NCI-H748 (cell line): ENCODE measurements at regions not wholly inside any gene's neighbourhood (a gene's known extent, or its start where the extent isn't known, plus 50 kb on each side); places are given as distances from the start of the nearest gene placed in this dataset.

Experiments
- DNase-seq: peaks from one replicate; lab custom pipeline; 2025; ENCODE audit not compliant: unreplicated experiment; lab: John Stamatoyannopoulos, UW

DNA sequence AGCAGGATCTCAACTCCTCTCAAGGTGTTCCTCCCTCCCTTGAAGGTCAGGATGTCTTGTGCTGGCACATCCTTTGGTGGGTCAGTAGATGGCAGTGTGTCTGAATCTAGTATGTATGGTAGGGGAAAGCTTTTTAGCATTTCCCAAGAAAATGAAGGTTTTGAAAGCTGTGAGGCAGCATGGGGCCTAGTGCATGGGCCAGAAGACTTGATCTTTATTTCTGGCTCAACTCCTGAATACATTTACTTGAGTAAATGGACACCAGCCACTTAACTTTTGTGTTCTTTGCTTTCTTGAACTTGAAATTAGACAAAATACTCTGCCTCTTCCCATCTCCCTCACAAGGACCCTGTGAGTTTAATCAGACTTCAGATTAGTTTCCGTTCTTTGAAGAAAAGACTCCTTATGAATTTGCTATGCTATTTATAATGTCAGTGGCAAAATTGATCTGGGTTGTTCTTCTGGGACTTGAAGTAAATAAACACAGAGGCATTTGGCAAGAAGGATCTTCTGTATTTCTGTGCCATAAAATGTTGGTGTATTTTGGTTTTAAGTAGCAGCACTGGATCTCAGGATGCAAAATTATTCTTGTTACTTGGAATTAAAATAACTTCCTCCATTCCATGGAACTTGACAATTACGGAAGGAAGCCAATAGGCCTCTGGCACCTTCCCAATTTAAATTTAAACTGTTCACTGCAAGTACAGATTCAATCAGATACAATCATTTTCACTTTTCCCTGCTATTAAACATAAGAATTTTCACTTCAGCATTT lies 288.8 kb downstream of the CASP12 start:
- peak; percentile 62 for DNase-seq

GRCh38 chr11:104602643-104603042 lies 295.6 kb downstream of the CASP12 start:
- DNase-seq = no peak

DNA sequence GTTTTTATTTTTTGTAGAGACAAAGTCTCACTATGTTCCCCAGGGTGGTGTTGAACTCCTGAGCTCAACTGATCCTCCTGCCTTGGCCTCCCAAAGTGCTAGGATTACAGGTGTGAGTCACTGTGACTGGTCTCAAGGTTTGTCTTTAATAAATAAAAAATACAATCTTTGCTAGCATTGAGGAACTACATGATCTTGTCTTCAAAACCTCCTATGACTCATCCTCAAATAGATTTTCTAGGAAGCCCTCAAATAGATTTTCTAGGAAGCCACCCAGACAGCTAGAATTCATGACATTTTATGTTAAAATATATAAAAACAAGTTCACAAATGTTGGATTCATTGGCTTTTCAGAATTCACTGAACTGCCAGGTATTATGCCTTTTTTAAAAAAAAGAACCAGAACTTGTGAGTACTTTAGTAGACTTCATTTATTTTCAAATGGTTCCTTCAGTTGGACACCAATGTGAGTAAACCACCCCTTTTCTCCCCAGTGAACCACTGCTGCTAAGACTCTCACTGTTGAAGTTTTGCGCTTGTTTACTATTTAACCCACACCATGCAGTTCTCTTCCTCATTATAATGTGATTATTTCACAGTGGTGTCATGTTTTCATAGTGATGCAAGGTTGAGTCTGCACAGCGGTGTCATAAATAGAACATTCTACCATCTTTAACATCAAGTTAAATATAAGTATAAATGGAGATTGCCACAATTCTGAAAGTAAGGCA lies 303.9 kb downstream of the CASP12 start:
- no peak for DNase-seq

DNA sequence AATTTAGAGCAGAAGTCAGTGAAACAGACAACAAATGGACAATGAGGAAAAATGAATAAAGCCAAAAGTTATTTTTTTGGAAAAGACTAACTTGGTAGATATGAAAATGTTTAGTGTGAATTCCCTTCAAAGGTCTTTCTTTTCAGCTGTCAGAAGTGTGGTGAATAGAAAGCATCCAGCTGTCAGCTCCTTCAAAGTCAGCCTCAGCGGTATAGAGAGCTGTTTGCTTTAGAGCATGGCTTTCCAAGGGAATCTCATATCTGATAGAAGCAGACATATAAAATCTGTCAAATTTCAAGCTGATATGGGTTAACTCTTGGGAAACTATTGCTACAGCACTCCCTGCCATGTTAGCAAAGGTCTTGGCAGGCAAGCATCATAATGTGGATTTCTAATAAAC lies 309.3 kb downstream of the CASP12 start:
- no peak for DNase-seq

DNA sequence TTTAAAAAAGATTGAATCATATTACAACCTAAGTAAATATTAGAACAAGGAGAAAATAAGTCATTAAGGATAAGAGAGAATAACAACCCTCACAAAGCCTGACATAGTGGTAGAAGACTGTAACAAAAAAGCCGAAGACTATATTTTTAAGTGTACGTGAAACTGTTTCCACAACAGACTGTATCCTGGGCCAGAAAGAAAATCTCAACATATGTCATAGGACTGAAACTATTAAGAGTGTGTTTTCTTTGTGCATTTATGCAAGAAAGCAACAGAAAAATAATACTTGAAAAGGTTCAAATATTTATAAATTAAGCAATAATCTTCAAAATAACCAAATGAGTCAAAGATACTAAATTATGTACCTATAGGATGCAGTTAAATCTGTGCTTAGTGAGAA lies 309.8 kb downstream of the CASP12 start:
- no peak for DNase-seq

DNA sequence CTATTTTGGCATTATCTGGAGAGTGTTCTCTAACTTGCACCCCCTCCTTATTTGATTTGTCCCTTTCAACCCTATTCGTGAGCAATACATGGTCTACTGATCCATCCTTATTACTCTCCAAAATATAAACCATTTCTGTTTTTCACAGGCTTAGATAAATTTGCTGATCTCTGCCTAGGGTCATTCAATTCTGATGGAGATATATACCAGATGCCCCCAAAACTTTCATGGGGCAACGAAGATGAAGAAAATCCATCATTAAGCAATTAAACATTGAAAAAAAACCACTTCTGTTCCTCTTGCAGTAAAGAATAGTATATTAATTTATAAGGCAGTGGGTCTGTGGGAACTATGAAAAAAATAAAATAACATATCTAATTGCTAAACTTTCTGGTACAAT lies 313.4 kb downstream of the CASP12 start:
- no peak for DNase-seq

- DNase-seq = no peak
Observed at GRCh38 chr11:104583857-104584256, 314.4 kb downstream of the CASP12 start.

- DNase-seq = no peak
Observed at GRCh38 chr11:104582431-104582830, 315.8 kb downstream of the CASP12 start.

- DNase-seq = peak; percentile 20
Observed at GRCh38 chr11:104581246-104581980, 316.8 kb downstream of the CASP12 start.

- no peak for DNase-seq
Observed at GRCh38 chr11:104573441-104573990, 324.7 kb downstream of the CASP12 start.

DNA sequence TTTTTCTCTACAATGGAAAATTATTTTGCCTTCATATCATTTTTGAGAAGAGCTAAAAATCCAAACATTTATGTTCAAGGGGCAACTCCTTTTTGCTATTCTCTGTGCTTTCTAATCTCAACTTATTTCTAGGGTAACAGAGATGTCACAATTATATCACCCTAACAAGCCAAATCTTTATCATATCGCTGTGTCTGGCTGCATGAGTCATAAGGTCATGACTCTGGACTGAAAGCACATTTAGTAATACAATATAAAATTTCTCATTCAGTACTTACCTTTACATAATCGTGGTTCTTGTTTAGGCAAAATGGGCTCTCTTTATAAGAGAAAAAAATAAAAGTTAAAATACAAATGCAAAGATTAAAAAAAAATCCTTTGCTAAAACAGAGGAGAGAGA lies 326.0 kb downstream of the CASP12 start:
- no peak for DNase-seq

DNA sequence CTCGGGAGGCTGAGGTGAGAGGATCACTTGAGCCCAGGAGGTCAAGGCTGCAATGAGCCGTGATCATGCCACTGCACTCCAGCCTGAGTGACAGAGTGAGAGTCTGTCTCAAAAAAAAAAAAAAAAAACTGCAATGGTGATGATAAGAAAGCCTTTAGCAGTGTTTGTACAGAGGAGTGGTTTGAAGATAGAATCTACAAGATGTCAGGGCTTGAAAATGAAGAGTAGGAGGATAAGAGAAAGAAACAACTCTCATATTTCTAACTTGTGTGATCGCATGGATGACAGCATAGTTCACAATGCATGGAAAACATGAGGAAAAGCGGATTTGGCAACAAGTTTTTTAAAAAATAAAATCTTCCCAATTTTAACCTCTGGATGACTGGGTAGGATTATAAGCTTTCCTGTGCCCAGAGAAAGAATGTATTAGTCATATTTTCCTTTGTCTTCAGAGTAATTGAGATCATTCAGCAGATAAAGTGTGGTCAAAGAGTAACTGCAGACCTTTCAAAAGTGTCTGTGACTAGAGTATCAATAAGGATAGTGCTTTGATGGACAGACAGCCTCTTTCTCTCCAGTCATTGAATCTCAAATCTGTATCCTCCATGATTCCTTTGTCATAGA lies 328.1 kb downstream of the CASP12 start:
- DNase-seq = no peak

- DNase-seq = no peak
Observed at GRCh38 chr11:104565583-104565961, 332.7 kb downstream of the CASP12 start.

DNA sequence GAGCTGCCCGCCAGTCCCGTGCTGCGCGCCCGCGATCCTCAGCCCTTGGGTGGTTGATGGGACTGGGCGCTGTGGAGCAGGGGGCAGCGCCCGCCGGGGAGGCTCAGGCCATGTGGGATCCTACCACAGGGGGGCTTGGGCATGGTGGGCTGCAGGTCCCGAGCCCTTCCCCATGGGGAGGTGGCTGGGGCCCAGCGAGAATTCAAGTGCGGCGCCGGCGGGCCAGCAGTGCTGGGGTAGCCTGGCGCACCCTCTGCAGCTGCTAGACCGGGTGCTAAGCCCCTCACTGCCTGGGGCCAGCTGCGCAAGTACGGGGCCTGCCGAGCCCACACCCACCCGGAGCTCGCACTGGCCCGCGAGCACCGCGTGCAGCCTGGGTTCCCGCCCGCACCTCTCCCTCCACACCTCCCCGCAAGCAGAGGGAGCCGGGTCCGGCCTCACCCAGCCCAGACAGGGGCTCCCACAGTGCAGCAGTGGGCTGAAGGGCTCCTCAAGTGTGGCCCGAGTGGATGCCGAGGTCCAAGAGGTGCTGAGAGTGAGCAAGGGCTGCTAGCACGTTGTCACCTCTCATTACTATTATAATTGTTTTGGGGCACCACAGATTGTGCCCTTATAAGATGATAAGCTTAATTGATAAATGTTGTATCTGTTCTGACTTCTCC lies 333.2 kb downstream of the CASP12 start:
- DNase-seq = no peak

- no peak for DNase-seq
Observed at GRCh38 chr11:104556606-104557301, 341.5 kb downstream of the CASP12 start.

- DNase-seq = no peak
Observed at GRCh38 chr11:104549019-104549418, 349.2 kb downstream of the CASP12 start.

DNA sequence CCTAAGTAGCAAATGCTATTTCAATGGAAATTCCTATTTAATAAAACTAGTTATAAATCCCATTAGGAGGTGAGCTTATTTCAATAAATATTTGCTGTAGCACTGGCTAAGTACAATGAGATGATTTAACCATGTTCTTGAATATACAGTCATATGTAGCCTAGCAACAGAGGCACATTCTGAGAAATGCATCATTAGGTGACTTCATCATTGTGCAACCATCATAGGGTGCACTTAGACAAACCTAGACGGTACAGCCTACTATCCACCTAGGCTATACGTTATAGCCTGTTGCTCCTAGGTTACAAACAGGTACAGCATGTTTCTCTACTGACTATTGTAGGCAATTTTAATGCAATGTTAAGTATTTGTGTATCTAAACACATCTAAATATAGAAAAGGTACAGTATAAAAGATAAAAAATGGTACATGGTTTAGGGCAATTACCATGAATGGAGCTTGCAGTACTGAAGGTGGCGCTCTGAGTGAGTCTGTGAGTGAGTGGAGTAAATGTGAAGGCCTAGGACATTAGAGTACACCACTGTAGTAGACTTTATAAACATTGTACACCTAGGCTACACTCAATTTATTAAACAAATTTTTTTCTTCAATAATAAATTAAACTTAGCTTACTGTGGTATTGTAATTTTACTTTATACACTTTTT lies 350.1 kb downstream of the CASP12 start:
- peak; percentile 70 for DNase-seq

- no peak for DNase-seq
Observed at GRCh38 chr11:104546501-104546900, 351.8 kb downstream of the CASP12 start.

- DNase-seq = no peak
Observed at GRCh38 chr11:104541701-104542100, 356.6 kb downstream of the CASP12 start.
